Neural crest cell (in vitro differentiated cells): ENCODE measurements at regions not wholly inside any gene's neighbourhood (a gene's known extent, or its start where the extent isn't known, plus 50 kb on each side); places are given as distances from the start of the nearest gene placed in this dataset.

Experiments used
- DNase-seq: peaks from one replicate; pipeline ENCODE4 v3.0.0; 2021; ENCODE audit warnings: low read depth, mixed read lengths, low spot score
- H3K27ac Mint-ChIP-seq: one replicate; pipeline ENCODE4 v1.8.0; 2021; ENCODE audit warnings: mild to moderate bottlenecking, mixed read lengths; ENCODE audit not compliant: unreplicated experiment
- H3K27me3 Mint-ChIP-seq: 2 replicates; pipeline ENCODE4 v1.8.0; 2021; ENCODE audit warnings: low read depth, mild to moderate bottlenecking, mixed read lengths
- H3K36me3 Mint-ChIP-seq: 2 replicates; pipeline ENCODE4 v1.8.0; 2021; ENCODE audit warnings: low read depth, mild to moderate bottlenecking, mixed read lengths
- H3K4me1 Mint-ChIP-seq: 2 replicates; pipeline ENCODE4 v1.8.0; 2021; ENCODE audit warnings: mixed read lengths
- H3K4me3 Mint-ChIP-seq: one replicate; pipeline ENCODE4 v1.8.0; 2021; ENCODE audit warnings: mild to moderate bottlenecking, mixed read lengths
- H3K9me3 Mint-ChIP-seq: 2 replicates; pipeline ENCODE4 v1.8.0; 2021; ENCODE audit warnings: mixed read lengths
- CTCF ChIP-seq: fragments of 200-600 bp; sonication (generic); conservative IDR thresholded peaks from 2 replicates; pipeline ENCODE4 v1.5.0; 2021; ENCODE audit warnings: antibody characterized with exemption, mild to moderate bottlenecking

- Mint-ChIP-seq H3K27me3 (peaks cover 4% of the 10 kb centered on the region), H3K4me3 (no peak overlapping the region), H3K4me1 (no peaks in the 10 kb centered on the region), H3K36me3 (no peaks in the 10 kb centered on the region), H3K9me3 (peaks cover 2% of the 10 kb centered on the region), H3K27ac (no peak overlapping the region)
- DNase-seq: no peak
- TF ChIP-seq CTCF: no peak
These were observed 103.0 kb upstream of the VAV3 start for GRCh38 chr1:108067884-108068540.

- H3K27me3 Mint-ChIP-seq: no peaks in the 10 kb centered on the region
- no peak for TF ChIP-seq CTCF
These were observed 101.8 kb upstream of the VAV3 start for GRCh38 chr1:108066808-108067207.

GRCh38 chr1:108064255-108064654, 99.3 kb upstream of the VAV3 start:
- no peak overlapping the region for H3K27ac Mint-ChIP-seq
- H3K4me3 Mint-ChIP-seq: no peak overlapping the region
- H3K9me3 Mint-ChIP-seq: peaks cover 10% of the 10 kb centered on the region
- no peaks in the 10 kb centered on the region for H3K36me3 Mint-ChIP-seq
- no peaks in the 10 kb centered on the region for H3K27me3 Mint-ChIP-seq
- H3K4me1 Mint-ChIP-seq: no peaks in the 10 kb centered on the region
- no peak for TF ChIP-seq CTCF
- no peak for DNase-seq

More at GRCh38 chr1:108066808-108067207, 101.8 kb upstream of the VAV3 start:
- DNase-seq: no peak
- Mint-ChIP-seq H3K27ac (no peak overlapping the region), H3K9me3 (peaks cover 5% of the 10 kb centered on the region), H3K4me3 (no peak overlapping the region), H3K36me3 (no peaks in the 10 kb centered on the region), H3K4me1 (no peaks in the 10 kb centered on the region)

GRCh38 chr1:108063703-108064102, 98.7 kb upstream of the VAV3 start:
- H3K27ac Mint-ChIP-seq: no peak overlapping the region
- H3K4me1 Mint-ChIP-seq: no peaks in the 10 kb centered on the region
- no peaks in the 10 kb centered on the region for H3K27me3 Mint-ChIP-seq
- H3K36me3 Mint-ChIP-seq: no peaks in the 10 kb centered on the region
- no peak for DNase-seq
- TF ChIP-seq CTCF: no peak
- peaks cover 11% of the 10 kb centered on the region for H3K9me3 Mint-ChIP-seq
- no peak overlapping the region for H3K4me3 Mint-ChIP-seq

GRCh38 chr1:108059945-108060344, 95.0 kb upstream of the VAV3 start:
- no peak for DNase-seq
- no peak overlapping the region for H3K27ac Mint-ChIP-seq

More at GRCh38 chr1:108059945-108060344, 95.0 kb upstream of the VAV3 start:
- Mint-ChIP-seq H3K4me3 (no peak overlapping the region), H3K27me3 (no peaks in the 10 kb centered on the region), H3K36me3 (no peaks in the 10 kb centered on the region), H3K9me3 (peaks cover 11% of the 10 kb centered on the region), H3K4me1 (peaks cover 18% of the 10 kb centered on the region)
- no peak for TF ChIP-seq CTCF
